IMR-90 (cell line): ENCODE measurements at regions not wholly inside any gene's neighbourhood (a gene's known extent, or its start where the extent isn't known, plus 50 kb on each side); places are given as distances from the start of the nearest gene placed in this dataset.

ENCODE experiments used
- ATAC-seq: fragments of 200-7000 bp; cut with Tn5 transposase; 2 replicates; pipeline ENCODE4 v1.9.1; 2020; ENCODE audit warnings: low read depth, mild to moderate bottlenecking, moderate library complexity
- BruUV-seq: library from RNA; stranded (reverse); fragments of 400-500 nt; replicated peaks from 2 replicates; lab custom pipeline; 2021; lab: Mats Ljungman, UMichigan
- CTCF ChIA-PET: fragments of 300-600 bp; formaldehyde crosslinking; extraction: SDS; loops from one replicate; lab custom pipeline; 2021; ENCODE audit warnings: antibody characterized with exemption; lab: Yijun Ruan, JAX
- POLR2A ChIA-PET: fragments of 300-600 bp; sonication (Branson Sonifier 250); formaldehyde crosslinking; loops from one replicate; lab custom pipeline; 2022; ENCODE audit warnings: antibody characterized with exemption; ENCODE audit not compliant: unreplicated experiment; lab: Charles Lee
- DNase-seq: peaks from one replicate; pipeline ENCODE4 v3.0.0; 2013
- H2AFZ ChIP-seq: replicated peaks from 2 replicates; pipeline ENCODE3; 2013; ENCODE audit warnings: low read length, mild to moderate bottlenecking; ENCODE audit not compliant: poor library complexity
- H2AK5ac ChIP-seq: 2 replicates; pipeline ENCODE4 v1.6.1; 2013; ENCODE audit warnings: low read depth, low read length, inconsistent platforms
- H2AK9ac ChIP-seq: replicated peaks from 2 replicates; pipeline ENCODE3; 2013; ENCODE audit warnings: mild to moderate bottlenecking, low read depth, low read length, moderate library complexity; ENCODE audit not compliant: poor library complexity
- H2BK120ac ChIP-seq: 2 replicates; pipeline ENCODE4 v1.6.1; 2013; ENCODE audit warnings: low read depth, low read length, inconsistent platforms
- H2BK15ac ChIP-seq: 3 replicates; pipeline ENCODE4 v1.6.1; 2013; ENCODE audit warnings: low read depth, low read length, inconsistent platforms
- H2BK20ac ChIP-seq: 2 replicates; pipeline ENCODE4 v1.6.1; 2013; ENCODE audit warnings: low read depth, mild to moderate bottlenecking, inconsistent platforms, low read length, moderate library complexity
- H2BK5ac ChIP-seq: 2 replicates; pipeline ENCODE4 v1.6.1; 2013; ENCODE audit warnings: mild to moderate bottlenecking, low read depth, low read length, inconsistent platforms; ENCODE audit not compliant: poor library complexity, severe bottlenecking
- H3K14ac ChIP-seq: replicated peaks from 2 replicates; pipeline ENCODE4 v1.6.1; 2013; ENCODE audit warnings: low read depth, low read length, inconsistent platforms
- H3K18ac ChIP-seq: 2 replicates; pipeline ENCODE4 v1.6.1; 2013; ENCODE audit warnings: low read depth, low read length, control low read depth
- H3K23ac ChIP-seq: 2 replicates; pipeline ENCODE4 v1.6.1; 2013; ENCODE audit warnings: low read depth, low read length, inconsistent platforms
- H3K27ac ChIP-seq: 2 replicates; pipeline ENCODE4 v1.5.1; 2013; ENCODE audit warnings: mild to moderate bottlenecking, control low read depth, low read length; ENCODE audit not compliant: insufficient read depth
- H3K27me3 ChIP-seq: 2 replicates; pipeline ENCODE4 v1.6.1; 2013; ENCODE audit warnings: low read length; ENCODE audit not compliant: control insufficient read depth, insufficient read depth
- H3K36me3 ChIP-seq: 2 replicates; pipeline ENCODE4 v1.6.1; 2013; ENCODE audit warnings: low read length, mixed read lengths; ENCODE audit not compliant: control insufficient read depth, insufficient read depth
- H3K4ac ChIP-seq: 2 replicates; pipeline ENCODE4 v1.6.1; 2013; ENCODE audit warnings: low read depth, low read length, inconsistent platforms
- H3K4me1 ChIP-seq: 2 replicates; pipeline ENCODE4 v1.6.1; 2013; ENCODE audit warnings: low read length, mixed read lengths; ENCODE audit not compliant: control insufficient read depth, insufficient read depth
- H3K4me2 ChIP-seq: 2 replicates; pipeline ENCODE4 v1.6.1; 2013; ENCODE audit warnings: low read depth, mild to moderate bottlenecking, control low read depth, low read length, moderate library complexity
- H3K4me3 ChIP-seq: 2 replicates; pipeline ENCODE4 v1.5.1; 2013; ENCODE audit warnings: low read depth, mild to moderate bottlenecking, control low read depth, low read length, moderate library complexity; ENCODE audit not compliant: insufficient read depth
- H3K56ac ChIP-seq: 2 replicates; pipeline ENCODE4 v1.6.1; 2013; ENCODE audit warnings: low read length, inconsistent platforms; ENCODE audit not compliant: insufficient read depth; ENCODE audit errors: extremely low read depth
- H3K79me1 ChIP-seq, 2 experiments: 2 replicates each; pipeline ENCODE4 v1.6.1; 2013; ENCODE audit warnings: low read length in 2 of 2, inconsistent platforms in 1 of 2, low read depth in 1 of 2
- H3K9ac ChIP-seq: 2 replicates; pipeline ENCODE4 v1.6.1; 2013; ENCODE audit warnings: low read depth, low read length, control low read depth
- H3K9me1 ChIP-seq: 2 replicates; pipeline ENCODE4 v1.6.1; 2013; ENCODE audit warnings: low read length, inconsistent platforms; ENCODE audit not compliant: insufficient read depth
- H3K9me3 ChIP-seq: 2 replicates; pipeline ENCODE4 v1.6.1; 2013; ENCODE audit warnings: low read length; ENCODE audit not compliant: control insufficient read depth, insufficient read depth
- H4K20me1 ChIP-seq: 2 replicates; pipeline ENCODE4 v1.6.1; 2013; ENCODE audit warnings: low read length, inconsistent platforms; ENCODE audit not compliant: insufficient read depth
- H4K5ac ChIP-seq: 2 replicates; pipeline ENCODE4 v1.6.1; 2013; ENCODE audit warnings: mild to moderate bottlenecking, low read depth, low read length, control low read depth
- H4K8ac ChIP-seq, 2 experiments: 2 replicates each; pipeline ENCODE4 v1.6.1; 2013; ENCODE audit warnings: low read depth in 2 of 2, low read length in 2 of 2, control low read depth in 1 of 2, inconsistent platforms in 1 of 2
- H4K91ac ChIP-seq: 2 replicates; pipeline ENCODE4 v1.6.1; 2013; ENCODE audit warnings: low read depth, low read length, inconsistent platforms; ENCODE audit not compliant: insufficient read depth
- BHLHE40 ChIP-seq: fragments of 150-350 bp; IDR thresholded peaks from 2 replicates; pipeline ENCODE4 v1.6.1; 2016; ENCODE audit warnings: mild to moderate bottlenecking, low read depth, low read length
- CHD1 ChIP-seq: IDR thresholded peaks from 2 replicates; pipeline ENCODE4 v1.6.1; 2012; ENCODE audit warnings: low read depth, low read length, improper control_type of control experiment
- CTCF ChIP-seq: conservative IDR thresholded peaks from 2 replicates; pipeline ENCODE4 v1.5.1; 2012; ENCODE audit warnings: mild to moderate bottlenecking, low read depth, low read length, improper control_type of control experiment
- ELK1 ChIP-seq: fragments of 150-350 bp; IDR thresholded peaks from 2 replicates; pipeline ENCODE4 v1.6.1; 2016; ENCODE audit warnings: low read depth, mild to moderate bottlenecking, low read length, moderate library complexity, borderline replicate concordance
- FOS ChIP-seq: fragments of 150-350 bp; IDR thresholded peaks from 2 replicates; pipeline ENCODE4 v1.6.1; 2016; ENCODE audit warnings: low read depth, low read length
- MAZ ChIP-seq: IDR thresholded peaks from 2 replicates; pipeline ENCODE4 v1.6.1; 2012; ENCODE audit warnings: low read depth, mild to moderate bottlenecking, low read length, improper control_type of control experiment, moderate library complexity, borderline replicate concordance
- MXI1 ChIP-seq: IDR thresholded peaks from 2 replicates; pipeline ENCODE4 v1.6.1; 2012; ENCODE audit warnings: low read depth, mild to moderate bottlenecking, low read length, moderate library complexity, borderline replicate concordance
- NFE2L2 ChIP-seq: fragments of 150-350 bp; IDR thresholded peaks from 2 replicates; pipeline ENCODE4 v1.6.1; 2016; ENCODE audit warnings: low read depth, mild to moderate bottlenecking, low read length
- POLR2A ChIP-seq: IDR thresholded peaks from 2 replicates; pipeline ENCODE4 v1.6.1; 2012; ENCODE audit warnings: mild to moderate bottlenecking, low read depth, low read length
- RAD21 ChIP-seq: IDR thresholded peaks from 2 replicates; pipeline ENCODE4 v1.6.1; 2012; ENCODE audit warnings: low read length, improper control_type of control experiment
- RFX5 ChIP-seq: IDR thresholded peaks from 2 replicates; pipeline ENCODE4 v1.8.0; 2012; ENCODE audit warnings: low read depth, mild to moderate bottlenecking, low read length, moderate library complexity
- whole genome bisulfite sequencing, 2 experiments: methylation state at CpG; one replicate each; pipeline versions ENCODE4 v1.1.5 to v1.1.7; 2013; ENCODE audit warnings: missing lambda C conversion rate in 2 of 2; ENCODE audit not compliant: insufficient read length in 1 of 2; ENCODE audit errors: extremely low coverage in 2 of 2; 5-methylcytosine and 5-hydroxymethylcytosine counted together
- dilution Hi-C: fragments of 300-500 bp; cut with HindIII; formaldehyde crosslinking; loops from one replicate; pipeline ENCODE4 v1.14.3; 2018; ENCODE audit warnings: low sequenced_read_pairs; ENCODE audit not compliant: unreplicated experiment
- in situ Hi-C: fragments of 300-500 bp; cut with MboI; formaldehyde crosslinking; loops from 3 replicates; pipeline ENCODE4 v1.14.3; 2019; ENCODE audit warnings: low sequenced_read_pairs, inconsistent platforms, mixed read lengths
- intact Hi-C: fragments of 100-400 bp; cut with micrococcal nuclease; formaldehyde crosslinking; loops from 2 replicates; pipeline ENCODE4 v1.10.0; 2022

- Histone ChIP-seq H4K8ac (no peak overlapping the region), H3K36me3 (no peaks in the 10 kb centered on the region), H3K23ac (no peak overlapping the region), H3K4ac (no peak overlapping the region), H3K9ac (no peak overlapping the region), H2AK9ac (no peak overlapping the region), H4K5ac (no peak overlapping the region), H3K9me1 (no peaks in the 10 kb centered on the region), H4K20me1 (no peaks in the 10 kb centered on the region), H3K27me3 (no peaks in the 10 kb centered on the region), H2BK120ac (no peak overlapping the region), H3K4me3 (no peak overlapping the region), H3K9me3 (no peaks in the 10 kb centered on the region), H2BK5ac (no peak overlapping the region), H2AK5ac (no peak overlapping the region), H3K4me2 (no peak overlapping the region), H4K91ac (no peak overlapping the region), H3K27ac (no peak overlapping the region), H3K79me1 (no peaks in the 10 kb centered on the region), H2BK20ac (no peak overlapping the region), H2BK15ac (no peak overlapping the region), H3K56ac (no peak overlapping the region), H3K18ac (no peak overlapping the region), H2AFZ (no peak overlapping the region), H3K14ac (no peak overlapping the region), H3K4me1 (no peaks in the 10 kb centered on the region)
- CTCF ChIA-PET = no interaction called here
- in situ Hi-C loops (no loop called here), intact Hi-C loops (loop anchor here (5.0 to 10.0 kb wide), 2 partner anchors 161 to 519 kb away; no protein-coding TSS in a partner anchor), dilution Hi-C loops (no loop called here)
- WGBS, 2 experiments = no CpG with 5 or more reads among the region's 1 CpG
- BruUV-seq = no TSS peak
- TF ChIP-seq MXI1 (no peak), MAZ (no peak), RAD21 (no peak), CTCF (no peak), RFX5 (no peak), CHD1 (no peak), FOS (no peak), POLR2A (no peak), ELK1 (no peak), NFE2L2 (no peak), BHLHE40 (no peak)
- POLR2A ChIA-PET = no interaction called here
- no peak for ATAC-seq
- no peak for DNase-seq
Measured at GRCh38 chr6:81486234-81486633, 266.2 kb downstream of the TENT5A start.
